GM12878 (cell line): ENCODE measurements at regions not wholly inside any gene's neighbourhood (a gene's known extent, or its start where the extent isn't known, plus 50 kb on each side); places are given as distances from the start of the nearest gene placed in this dataset.

Experiments
- ATF2 ChIP-seq: IDR thresholded peaks from 2 replicates; pipeline ENCODE4 v1.6.1; 2012; ENCODE audit warnings: low read length, inconsistent platforms
- BCL11A ChIP-seq: IDR thresholded peaks from 2 replicates; pipeline ENCODE4 v1.6.1; 2011; ENCODE audit warnings: low read depth, low read length
- CTCF ChIP-seq, 3 experiments: IDR thresholded peaks in 2 of 3; conservative IDR thresholded peaks in 1 of 3; 2 replicates each; pipeline ENCODE4 v1.5.1; 2011; ENCODE audit warnings: low read depth in 3 of 3, low read length in 3 of 3, mild to moderate bottlenecking in 3 of 3, control low read depth in 2 of 3, moderate library complexity in 2 of 3, inconsistent platforms in 1 of 3, mixed read lengths in 1 of 3; ENCODE audit not compliant: control insufficient read depth in 2 of 3, insufficient read depth in 1 of 3; ENCODE audit errors: extremely low read depth in 1 of 3
- EGR1 ChIP-seq, 2 experiments: IDR thresholded peaks; 1 replicate in 1 of 2; 2 replicates in 1 of 2; pipeline ENCODE4 v1.6.1; 2011 to 2012; ENCODE audit warnings: low read depth in 2 of 2, low read length in 2 of 2, borderline replicate concordance in 1 of 2, mild to moderate bottlenecking in 1 of 2, moderate library complexity in 1 of 2
- FOXM1 ChIP-seq: IDR thresholded peaks from 2 replicates; pipeline ENCODE4 v1.6.1; 2012; ENCODE audit warnings: low read depth, mild to moderate bottlenecking, inconsistent platforms, low read length, moderate library complexity
- MEF2B ChIP-seq: fragments of 450-650 bp; IDR thresholded peaks from 2 replicates; pipeline ENCODE4 v1.6.1; 2018; ENCODE audit warnings: mild to moderate bottlenecking, moderate library complexity; ENCODE audit not compliant: partially characterized antibody, poor library complexity, severe bottlenecking
- PBX3 ChIP-seq: IDR thresholded peaks from 2 replicates; pipeline ENCODE4 v1.6.1; 2011; ENCODE audit warnings: mild to moderate bottlenecking, low read depth, low read length, moderate library complexity; ENCODE audit not compliant: insufficient replicate concordance
- POLR2A ChIP-seq: IDR thresholded peaks from 2 replicates; pipeline ENCODE4 v1.6.1; 2011; ENCODE audit warnings: low read depth, mild to moderate bottlenecking, low read length
- POLR2AphosphoS5 ChIP-seq: IDR thresholded peaks from 2 replicates; pipeline ENCODE4 v1.6.1; 2011; ENCODE audit warnings: mild to moderate bottlenecking, low read length, inconsistent platforms
- RAD21 ChIP-seq: IDR thresholded peaks from 2 replicates; pipeline ENCODE4 v1.6.1; 2011; ENCODE audit warnings: mild to moderate bottlenecking, low read depth, low read length, moderate library complexity; ENCODE audit not compliant: insufficient read depth
- RELA ChIP-seq: fragments of 450-650 bp; IDR thresholded peaks from 2 replicates; pipeline ENCODE4 v1.8.0; 2014; ENCODE audit warnings: borderline replicate concordance; ENCODE audit not compliant: partially characterized antibody
- USF2 ChIP-seq: IDR thresholded peaks from 2 replicates; pipeline ENCODE4 v1.6.1; 2011; ENCODE audit warnings: low read depth, low read length, improper control_type of control experiment, borderline replicate concordance

GRCh38 chr4:64721106-64721505 is 311.9 kb upstream of the TECRL start:
- no peak for TF ChIP-seq PBX3
- no peak for TF ChIP-seq MEF2B
- no peak for TF ChIP-seq USF2
- TF ChIP-seq CTCF (IDR thresholded peaks at IDR 0.05 in 2 of 3, conservative IDR thresholded peaks at IDR 0.05 in 1 of 3; ENCODE audit: control insufficient read depth in 2 of 3, extremely low read depth in 1 of 3, insufficient read depth in 1 of 3, low read depth in 3 of 3, low read length in 3 of 3): no peak
- no peak for TF ChIP-seq EGR1 (IDR thresholded peaks at IDR 0.05; ENCODE audit: borderline replicate concordance in 1 of 2, low read depth in 2 of 2, low read length in 2 of 2)
- TF ChIP-seq BCL11A: no peak
- no peak for TF ChIP-seq FOXM1
- TF ChIP-seq ATF2: no peak
- TF ChIP-seq POLR2A: no peak
- no peak for TF ChIP-seq POLR2AphosphoS5
- TF ChIP-seq RAD21: no peak
- no peak for TF ChIP-seq RELA
